SK-N-SH (cell line): ENCODE measurements at regions not wholly inside any gene's neighbourhood (a gene's known extent, or its start where the extent isn't known, plus 50 kb on each side); places are given as distances from the start of the nearest gene placed in this dataset.

Experiments used
- CTCF ChIA-PET: fragments of 300-600, 350-600 bp; formaldehyde crosslinking; extraction: SDS; loops from one replicate; lab custom pipeline; 2021; lab: Yijun Ruan, JAX
- POLR2A ChIA-PET: fragments of 350-600 bp; sonication (Branson Sonifier 250); formaldehyde crosslinking; extraction: SDS; loops from one replicate; lab custom pipeline; 2020; ENCODE audit warnings: antibody characterized with exemption, inconsistent platforms; lab: Yijun Ruan, JAX
- DNase-seq: peaks from one replicate; pipeline ENCODE4 v3.0.0; 2012
- H2AFZ ChIP-seq: fragments of 200-600 bp; sonication (generic); 2 replicates; pipeline ENCODE4 v1.8.1; 2016; ENCODE audit warnings: antibody characterized with exemption, mild to moderate bottlenecking, low read depth
- H3F3A ChIP-seq: fragments of 200-600 bp; sonication (generic); replicated peaks from 2 replicates; pipeline ENCODE3; 2016; ENCODE audit warnings: antibody characterized with exemption, mild to moderate bottlenecking; ENCODE audit not compliant: insufficient read depth
- H3K27ac ChIP-seq, 2 experiments: fragments of 200-500 bp in 1 of 2; fragments of 200-600 bp in 1 of 2; sonication (Bioruptor generic) in 1 of 2; sonication (generic), shearing (Covaris generic) in 1 of 2; 2 replicates each; pipeline versions ENCODE4 v1.5.1 to v1.6.1; 2014 to 2016; ENCODE audit warnings: low read depth in 2 of 2, inconsistent platforms in 1 of 2, low read length in 1 of 2, mild to moderate bottlenecking in 1 of 2, mixed read lengths in 1 of 2
- H3K27me3 ChIP-seq: fragments of 200-600 bp; sonication (generic), shearing (Covaris generic); 2 replicates; pipeline ENCODE4 v1.6.1; 2016; ENCODE audit warnings: mixed run types; ENCODE audit not compliant: insufficient read depth
- H3K36me3 ChIP-seq, 2 experiments: fragments of 200-500 bp in 1 of 2; fragments of 200-600 bp in 1 of 2; sonication (Bioruptor generic) in 1 of 2; sonication (generic) in 1 of 2; replicated peaks in 1 of 2; 2 replicates each; pipeline versions ENCODE3 to v1.5.1; 2014 to 2016; ENCODE audit warnings: low read length in 1 of 2, mild to moderate bottlenecking in 1 of 2; ENCODE audit not compliant: insufficient read depth in 2 of 2, control insufficient read depth in 1 of 2
- H3K4me1 ChIP-seq, 2 experiments: fragments of 200-500 bp in 1 of 2; fragments of 200-600 bp in 1 of 2; sonication (Bioruptor generic) in 1 of 2; sonication (generic), shearing (Covaris generic) in 1 of 2; 2 replicates each; pipeline versions ENCODE4 v1.5.1 to v1.6.1; 2014 to 2016; ENCODE audit warnings: low read depth in 1 of 2, low read length in 1 of 2, mixed run types in 1 of 2; ENCODE audit not compliant: insufficient read depth in 2 of 2, control insufficient read depth in 1 of 2
- H3K4me2 ChIP-seq: fragments of 200-600 bp; sonication (generic), shearing (Covaris generic); 2 replicates; pipeline ENCODE4 v1.6.1; 2017; ENCODE audit warnings: mixed run types
- H3K4me3 ChIP-seq, 2 experiments: fragments of 200-500 bp in 1 of 2; fragments of 200-600 bp in 1 of 2; sonication (Bioruptor generic) in 1 of 2; sonication (generic), shearing (Covaris generic) in 1 of 2; 2 replicates each; pipeline versions ENCODE4 v1.5.1 to v1.8.1; 2014 to 2016; ENCODE audit warnings: low read depth in 2 of 2, inconsistent platforms in 1 of 2, low read length in 1 of 2, mild to moderate bottlenecking in 1 of 2, mixed read lengths in 1 of 2, moderate library complexity in 1 of 2
- H3K79me2 ChIP-seq: fragments of 200-600 bp; sonication (generic); 2 replicates; pipeline ENCODE4 v1.8.1; 2017; ENCODE audit warnings: mild to moderate bottlenecking; ENCODE audit not compliant: insufficient read depth
- H3K9ac ChIP-seq: fragments of 200-600 bp; sonication (generic); 2 replicates; pipeline ENCODE4 v1.6.1; 2017; ENCODE audit warnings: mixed run types
- H3K9me2 ChIP-seq: fragments of 200-600 bp; sonication (generic); 2 replicates; pipeline ENCODE4 v1.6.1; 2017; ENCODE audit warnings: mixed run types
- H3K9me3 ChIP-seq: fragments of 200-600 bp; sonication (generic); 2 replicates; pipeline ENCODE4 v1.6.1; 2017; ENCODE audit warnings: mixed run types, mild to moderate bottlenecking, moderate library complexity
- H4K20me1 ChIP-seq: fragments of 200-600 bp; sonication (generic); 2 replicates; pipeline ENCODE4 v1.6.1; 2017; ENCODE audit warnings: mild to moderate bottlenecking, mixed run types; ENCODE audit not compliant: insufficient read depth
- ELF1 ChIP-seq: IDR thresholded peaks from 2 replicates; pipeline ENCODE4 v1.4.0; 2012
- EP300 ChIP-seq, 2 experiments: IDR thresholded peaks; 2 replicates each; pipeline versions ENCODE4 v1.4.0 to v1.6.1; 2012; ENCODE audit warnings: borderline replicate concordance in 1 of 2, low read depth in 1 of 2, low read length in 1 of 2
- EZH2phosphoT487 ChIP-seq: fragments of 200-600 bp; sonication (generic); IDR thresholded peaks from 2 replicates; pipeline ENCODE4 v1.6.1; 2017; ENCODE audit warnings: low read depth, mixed run types, mild to moderate bottlenecking, antibody characterized with exemption, moderate library complexity, borderline replicate concordance
- FOXJ3 ChIP-seq: sonication (generic); formaldehyde crosslinking; IDR thresholded peaks from 2 replicates; pipeline ENCODE4 v1.5.1; 2020; ENCODE audit warnings: mild to moderate bottlenecking, missing genetic modification reagents
- GATA2 ChIP-seq: sonication (generic); formaldehyde crosslinking; IDR thresholded peaks from 2 replicates; pipeline ENCODE4 v1.5.0; 2020; ENCODE audit warnings: mild to moderate bottlenecking, missing genetic modification reagents
- JUND ChIP-seq: IDR thresholded peaks from 2 replicates; pipeline ENCODE4 v1.4.0; 2012
- MEF2A ChIP-seq: IDR thresholded peaks from 2 replicates; pipeline ENCODE4 v1.4.0; 2012; ENCODE audit warnings: low read depth, borderline replicate concordance
- POLR2AphosphoS5 ChIP-seq: IDR thresholded peaks from 2 replicates; pipeline ENCODE4 v1.6.1; 2012; ENCODE audit warnings: low read depth, low read length
- RAD21 ChIP-seq: IDR thresholded peaks from 2 replicates; pipeline ENCODE4 v1.6.1; 2012; ENCODE audit warnings: mild to moderate bottlenecking, low read length
- RFX5 ChIP-seq: IDR thresholded peaks from 2 replicates; pipeline ENCODE4 v1.6.1; 2012; ENCODE audit warnings: mild to moderate bottlenecking, improper control_type of control experiment, low read length
- RXRA ChIP-seq: IDR thresholded peaks from 2 replicates; pipeline ENCODE4 v1.4.0; 2012; ENCODE audit warnings: low read depth, mild to moderate bottlenecking, borderline replicate concordance
- SIN3A ChIP-seq: IDR thresholded peaks from 2 replicates; pipeline ENCODE4 v1.6.1; 2012; ENCODE audit warnings: low read depth, mild to moderate bottlenecking, low read length, moderate library complexity, borderline replicate concordance
- SMC3 ChIP-seq: IDR thresholded peaks from 2 replicates; pipeline ENCODE4 v1.6.1; 2012; ENCODE audit warnings: low read depth, low read length, improper control_type of control experiment
- TAF1 ChIP-seq: IDR thresholded peaks from 2 replicates; pipeline ENCODE4 v1.6.1; 2012; ENCODE audit warnings: low read depth, mild to moderate bottlenecking, low read length, moderate library complexity, borderline replicate concordance
- TCF12 ChIP-seq: IDR thresholded peaks from 2 replicates; pipeline ENCODE4 v1.4.0; 2012
- TEAD4 ChIP-seq: IDR thresholded peaks from 2 replicates; pipeline ENCODE4 v1.4.0; 2012; ENCODE audit warnings: mild to moderate bottlenecking, borderline replicate concordance; ENCODE audit not compliant: insufficient read depth
- YY1 ChIP-seq: IDR thresholded peaks from 2 replicates; pipeline ENCODE4 v1.4.0; 2012; ENCODE audit warnings: low read depth, mild to moderate bottlenecking
- WGBS: methylation state at CpG from one replicate; pipeline ENCODE4 v1.1.6; 2017; ENCODE audit warnings: low lambda C conversion rate; 5-methylcytosine and 5-hydroxymethylcytosine counted together
- TF ChIP-seq, protein P1 (sequence below): IDR thresholded peaks from 2 replicates; pipeline ENCODE4 v1.4.0; 2012; ENCODE audit warnings: low read depth
- TF ChIP-seq, protein P2 (sequence below): IDR thresholded peaks from 2 replicates; pipeline ENCODE4 v1.4.0; 2012; ENCODE audit warnings: low read depth, borderline replicate concordance
- TF ChIP-seq, protein P3 (sequence below): fragments of 150-350 bp; IDR thresholded peaks from 2 replicates; pipeline ENCODE4 v1.6.1; 2016; ENCODE audit warnings: mild to moderate bottlenecking, low read depth, low read length
- TF ChIP-seq, protein P4 (sequence below): fragments of 200-600 bp; sonication (generic); IDR thresholded peaks from 2 replicates; pipeline ENCODE4 v1.6.1; 2017; ENCODE audit warnings: antibody characterized with exemption, mild to moderate bottlenecking, moderate library complexity
- TF ChIP-seq, protein P5 (sequence below): IDR thresholded peaks from 2 replicates; pipeline ENCODE4; 2012
- TF ChIP-seq, protein P6 (sequence below): IDR thresholded peaks from 2 replicates; pipeline ENCODE4 v1.4.0; 2012; ENCODE audit warnings: low read depth, borderline replicate concordance

DNA sequence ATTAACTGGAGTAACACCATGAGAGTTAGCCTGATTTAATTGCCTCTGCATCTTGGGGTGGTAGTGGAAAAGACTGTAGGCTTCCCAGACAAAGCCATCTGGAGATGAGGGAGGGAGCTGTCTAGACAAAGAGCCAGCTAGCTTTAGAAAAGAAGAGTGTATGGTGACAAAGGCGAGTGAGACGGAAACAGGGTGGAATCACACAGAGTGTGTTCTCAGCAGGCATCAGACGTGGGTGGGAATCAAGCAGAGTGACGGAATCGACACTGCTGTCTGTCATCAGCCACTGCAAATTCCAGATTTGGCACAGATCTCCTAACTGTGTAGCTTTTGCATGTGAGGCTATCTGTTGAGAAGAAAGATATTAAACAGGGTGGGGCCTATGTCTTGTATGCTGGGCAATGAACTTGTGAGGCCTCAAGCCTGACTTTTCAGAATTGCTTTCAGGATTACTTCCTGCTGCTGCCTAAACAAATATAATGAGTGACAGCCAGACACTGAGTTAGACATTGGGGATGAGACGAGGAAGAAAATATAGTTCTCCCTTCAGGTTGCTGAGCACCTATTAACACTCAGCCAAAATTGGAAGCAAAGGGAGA, 236.5 kb upstream of the GRIP1 start:
- POLR2A ChIA-PET = no interaction called here
- H3K9me3 ChIP-seq = no peaks in the 10 kb centered on the region

DNA sequence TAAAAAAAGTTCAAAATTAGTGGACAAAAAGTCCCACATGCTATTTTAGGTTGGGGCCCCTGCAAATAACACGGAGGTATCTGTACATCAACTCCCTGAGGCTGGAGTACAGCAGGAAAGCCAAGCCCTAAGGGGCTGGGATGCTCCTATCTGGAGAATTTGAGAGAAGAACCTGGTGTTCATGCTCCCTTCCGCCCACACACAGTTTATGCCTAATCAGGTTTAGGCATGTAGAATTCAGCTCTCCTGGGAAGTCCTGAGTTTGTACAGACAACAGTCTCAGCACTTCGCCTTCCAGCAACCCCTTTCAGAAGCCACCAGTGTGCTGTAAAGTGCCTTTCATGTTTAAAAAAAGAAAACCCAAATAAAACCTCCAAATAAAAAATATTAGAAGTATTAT, 237.3 kb upstream of the GRIP1 start:
- no peaks in the 10 kb centered on the region for H3K4me1 ChIP-seq
- DNase-seq = no peak
- H3K9me2 ChIP-seq = no peaks in the 10 kb centered on the region
- POLR2A ChIA-PET = no interaction called here
- no peaks in the 10 kb centered on the region for H3K79me2 ChIP-seq
- no peaks in the 10 kb centered on the region for H3K9me3 ChIP-seq
- no peak overlapping the region for H3K9ac ChIP-seq
- 2% methylated on average over 3 of the region's 3 CpGs for WGBS
- TF ChIP-seq MEF2A (no peak), EP300 (IDR thresholded peaks at IDR 0.05; ENCODE audit: borderline replicate concordance in 1 of 2, low read depth in 1 of 2, low read length in 1 of 2) (no peak), TEAD4 (no peak), TCF12 (no peak), TAF1 (no peak), SMC3 (no peak), POLR2AphosphoS5 (no peak), GATA2 (CRISPR knock-in tag) (no peak), RFX5 (no peak), EZH2phosphoT487 (no peak)
- TF ChIP-seq, protein P1, sequence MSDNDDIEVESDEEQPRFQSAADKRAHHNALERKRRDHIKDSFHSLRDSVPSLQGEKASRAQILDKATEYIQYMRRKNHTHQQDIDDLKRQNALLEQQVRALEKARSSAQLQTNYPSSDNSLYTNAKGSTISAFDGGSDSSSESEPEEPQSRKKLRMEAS = no peak
- TF ChIP-seq, protein P2, sequence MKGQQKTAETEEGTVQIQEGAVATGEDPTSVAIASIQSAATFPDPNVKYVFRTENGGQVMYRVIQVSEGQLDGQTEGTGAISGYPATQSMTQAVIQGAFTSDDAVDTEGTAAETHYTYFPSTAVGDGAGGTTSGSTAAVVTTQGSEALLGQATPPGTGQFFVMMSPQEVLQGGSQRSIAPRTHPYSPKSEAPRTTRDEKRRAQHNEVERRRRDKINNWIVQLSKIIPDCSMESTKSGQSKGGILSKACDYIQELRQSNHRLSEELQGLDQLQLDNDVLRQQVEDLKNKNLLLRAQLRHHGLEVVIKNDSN = no peak
- TF ChIP-seq, protein P3, sequence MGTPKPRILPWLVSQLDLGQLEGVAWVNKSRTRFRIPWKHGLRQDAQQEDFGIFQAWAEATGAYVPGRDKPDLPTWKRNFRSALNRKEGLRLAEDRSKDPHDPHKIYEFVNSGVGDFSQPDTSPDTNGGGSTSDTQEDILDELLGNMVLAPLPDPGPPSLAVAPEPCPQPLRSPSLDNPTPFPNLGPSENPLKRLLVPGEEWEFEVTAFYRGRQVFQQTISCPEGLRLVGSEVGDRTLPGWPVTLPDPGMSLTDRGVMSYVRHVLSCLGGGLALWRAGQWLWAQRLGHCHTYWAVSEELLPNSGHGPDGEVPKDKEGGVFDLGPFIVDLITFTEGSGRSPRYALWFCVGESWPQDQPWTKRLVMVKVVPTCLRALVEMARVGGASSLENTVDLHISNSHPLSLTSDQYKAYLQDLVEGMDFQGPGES = no peak
- TF ChIP-seq, protein P4, sequence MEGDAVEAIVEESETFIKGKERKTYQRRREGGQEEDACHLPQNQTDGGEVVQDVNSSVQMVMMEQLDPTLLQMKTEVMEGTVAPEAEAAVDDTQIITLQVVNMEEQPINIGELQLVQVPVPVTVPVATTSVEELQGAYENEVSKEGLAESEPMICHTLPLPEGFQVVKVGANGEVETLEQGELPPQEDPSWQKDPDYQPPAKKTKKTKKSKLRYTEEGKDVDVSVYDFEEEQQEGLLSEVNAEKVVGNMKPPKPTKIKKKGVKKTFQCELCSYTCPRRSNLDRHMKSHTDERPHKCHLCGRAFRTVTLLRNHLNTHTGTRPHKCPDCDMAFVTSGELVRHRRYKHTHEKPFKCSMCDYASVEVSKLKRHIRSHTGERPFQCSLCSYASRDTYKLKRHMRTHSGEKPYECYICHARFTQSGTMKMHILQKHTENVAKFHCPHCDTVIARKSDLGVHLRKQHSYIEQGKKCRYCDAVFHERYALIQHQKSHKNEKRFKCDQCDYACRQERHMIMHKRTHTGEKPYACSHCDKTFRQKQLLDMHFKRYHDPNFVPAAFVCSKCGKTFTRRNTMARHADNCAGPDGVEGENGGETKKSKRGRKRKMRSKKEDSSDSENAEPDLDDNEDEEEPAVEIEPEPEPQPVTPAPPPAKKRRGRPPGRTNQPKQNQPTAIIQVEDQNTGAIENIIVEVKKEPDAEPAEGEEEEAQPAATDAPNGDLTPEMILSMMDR = no peak
- TF ChIP-seq, protein P5, sequence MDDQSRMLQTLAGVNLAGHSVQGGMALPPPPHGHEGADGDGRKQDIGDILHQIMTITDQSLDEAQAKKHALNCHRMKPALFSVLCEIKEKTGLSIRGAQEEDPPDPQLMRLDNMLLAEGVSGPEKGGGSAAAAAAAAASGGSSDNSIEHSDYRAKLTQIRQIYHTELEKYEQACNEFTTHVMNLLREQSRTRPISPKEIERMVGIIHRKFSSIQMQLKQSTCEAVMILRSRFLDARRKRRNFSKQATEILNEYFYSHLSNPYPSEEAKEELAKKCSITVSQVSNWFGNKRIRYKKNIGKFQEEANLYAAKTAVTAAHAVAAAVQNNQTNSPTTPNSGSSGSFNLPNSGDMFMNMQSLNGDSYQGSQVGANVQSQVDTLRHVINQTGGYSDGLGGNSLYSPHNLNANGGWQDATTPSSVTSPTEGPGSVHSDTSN = no peak
- H3K36me3 ChIP-seq = no peaks in the 10 kb centered on the region
- H3F3A ChIP-seq = no peaks in the 10 kb centered on the region
- H3K4me2 ChIP-seq = no peak overlapping the region
- no peak overlapping the region for H2AFZ ChIP-seq
- CTCF ChIA-PET = no interaction called here
- H3K27ac ChIP-seq = no peak overlapping the region
- no peaks in the 10 kb centered on the region for H3K27me3 ChIP-seq
- no peak overlapping the region for H3K4me3 ChIP-seq
- H4K20me1 ChIP-seq = no peaks in the 10 kb centered on the region

More for the DNA sequence above, 236.5 kb upstream of the GRIP1 start:
- Histone ChIP-seq H3K4me2 (no peak overlapping the region), H3K9me2 (no peaks in the 10 kb centered on the region), H3K27ac (no peak overlapping the region), H3K79me2 (no peaks in the 10 kb centered on the region), H3F3A (no peaks in the 10 kb centered on the region), H3K9ac (no peak overlapping the region), H3K4me1 (no peaks in the 10 kb centered on the region), H3K36me3 (no peaks in the 10 kb centered on the region), H2AFZ (no peak overlapping the region), H3K4me3 (no peak overlapping the region), H4K20me1 (no peaks in the 10 kb centered on the region), H3K27me3 (no peaks in the 10 kb centered on the region)
- TF ChIP-seq ELF1 (no peak), FOXJ3 (CRISPR knock-in tag) (no peak), EP300 (IDR thresholded peaks at IDR 0.05; ENCODE audit: borderline replicate concordance in 1 of 2, low read depth in 1 of 2, low read length in 1 of 2) (no peak), RAD21 (no peak), RFX5 (no peak), YY1 (no peak), RXRA (no peak), GATA2 (CRISPR knock-in tag) (no peak), SIN3A (no peak), JUND (no peak), EZH2phosphoT487 (no peak)
- TF ChIP-seq, protein P6, sequence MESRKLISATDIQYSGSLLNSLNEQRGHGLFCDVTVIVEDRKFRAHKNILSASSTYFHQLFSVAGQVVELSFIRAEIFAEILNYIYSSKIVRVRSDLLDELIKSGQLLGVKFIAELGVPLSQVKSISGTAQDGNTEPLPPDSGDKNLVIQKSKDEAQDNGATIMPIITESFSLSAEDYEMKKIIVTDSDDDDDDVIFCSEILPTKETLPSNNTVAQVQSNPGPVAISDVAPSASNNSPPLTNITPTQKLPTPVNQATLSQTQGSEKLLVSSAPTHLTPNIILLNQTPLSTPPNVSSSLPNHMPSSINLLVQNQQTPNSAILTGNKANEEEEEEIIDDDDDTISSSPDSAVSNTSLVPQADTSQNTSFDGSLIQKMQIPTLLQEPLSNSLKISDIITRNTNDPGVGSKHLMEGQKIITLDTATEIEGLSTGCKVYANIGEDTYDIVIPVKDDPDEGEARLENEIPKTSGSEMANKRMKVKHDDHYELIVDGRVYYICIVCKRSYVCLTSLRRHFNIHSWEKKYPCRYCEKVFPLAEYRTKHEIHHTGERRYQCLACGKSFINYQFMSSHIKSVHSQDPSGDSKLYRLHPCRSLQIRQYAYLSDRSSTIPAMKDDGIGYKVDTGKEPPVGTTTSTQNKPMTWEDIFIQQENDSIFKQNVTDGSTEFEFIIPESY = no peak
- 26% methylated on average over 6 of the region's 6 CpGs for WGBS
- DNase-seq = no peak
- CTCF ChIA-PET = no interaction called here
